NCI-H1105 treated with DMSO at 0.1 percent for 48 hours (cell line): ENCODE measurements at regions not wholly inside any gene's neighbourhood (a gene's known extent, or its start where the extent isn't known, plus 50 kb on each side); places are given as distances from the start of the nearest gene placed in this dataset.

ENCODE experiments used
- DNase-seq: peaks from one replicate; lab custom pipeline; 2025; lab: John Stamatoyannopoulos, UW

DNA sequence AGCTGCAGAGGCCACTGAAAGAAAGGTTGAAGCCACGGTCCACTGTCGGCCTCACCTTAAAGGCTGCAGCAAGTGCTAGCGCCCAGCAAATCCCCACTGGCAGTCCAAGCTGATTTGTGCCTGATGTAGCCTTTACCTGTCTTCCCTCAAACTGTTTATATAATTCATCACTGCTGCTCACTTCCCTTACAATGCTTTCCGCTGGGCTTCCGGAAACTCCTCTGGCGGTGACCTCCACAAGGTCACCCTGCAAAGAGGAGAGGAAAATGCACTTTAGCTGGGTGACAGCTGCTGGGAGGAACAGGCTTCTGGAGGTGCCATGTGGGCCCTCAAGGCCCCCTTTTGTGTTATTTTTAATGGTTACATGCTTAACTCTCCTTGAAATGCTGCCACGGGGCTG lies 126.2 kb downstream of the CMPK2 start:
- DNase-seq = no peak

DNA sequence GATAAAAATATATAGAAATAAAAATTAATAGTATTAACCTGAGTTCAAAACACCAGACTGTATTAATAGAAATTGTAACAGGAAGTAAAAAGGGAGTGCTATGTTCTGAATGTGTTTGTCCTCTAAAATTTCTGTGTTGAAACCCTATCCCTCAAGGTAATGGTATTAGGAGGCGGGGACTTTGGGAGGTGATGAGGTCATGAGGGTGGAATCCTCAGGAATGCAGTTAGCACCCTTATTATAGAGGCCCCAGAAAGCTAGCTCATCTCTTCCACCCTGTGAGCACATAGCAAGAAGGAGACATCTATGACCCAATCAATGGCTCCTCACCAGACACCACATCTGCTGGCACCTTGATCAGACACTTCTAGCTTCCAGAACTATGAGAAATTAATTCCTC lies 124.5 kb downstream of the CMPK2 start:
- no peak for DNase-seq

DNA sequence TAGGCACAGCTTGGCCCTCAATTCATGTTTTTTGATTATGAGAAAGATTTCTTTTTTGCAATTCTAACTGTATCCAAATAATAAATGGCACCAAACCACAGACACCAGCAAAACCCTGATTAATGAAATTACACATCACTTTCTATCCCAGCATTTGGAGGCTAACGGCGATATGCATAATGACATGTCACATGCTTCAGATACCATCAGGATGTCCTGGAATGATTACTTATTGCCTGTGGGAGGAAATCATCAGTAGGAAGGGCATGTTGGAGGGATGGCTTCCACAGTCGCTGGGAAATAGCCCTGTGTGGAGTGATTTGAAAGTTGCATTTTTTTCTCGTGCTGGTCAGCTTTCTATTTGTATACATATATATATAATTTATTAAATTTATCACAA lies 121.7 kb downstream of the CMPK2 start:
- no peak for DNase-seq

DNA sequence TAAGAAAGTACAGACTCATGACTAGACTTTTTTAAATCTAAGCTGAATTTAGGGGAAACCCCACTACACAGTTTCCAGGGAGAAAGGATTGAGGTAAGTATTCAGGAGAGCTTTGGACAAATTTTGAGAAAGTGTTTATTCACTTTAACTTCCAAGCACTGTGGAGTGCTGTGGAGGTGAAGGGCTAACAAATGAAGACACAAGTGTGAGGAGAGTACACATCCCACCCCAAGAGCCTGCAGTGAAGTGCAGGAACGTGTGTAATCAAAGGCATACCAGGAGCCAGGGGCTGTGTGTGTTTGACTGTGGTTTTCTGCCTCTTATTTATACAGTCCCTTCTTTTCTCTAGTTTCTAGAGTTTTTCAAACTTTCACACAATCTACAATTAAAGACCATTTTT lies 118.3 kb downstream of the CMPK2 start:
- no peak for DNase-seq

DNA sequence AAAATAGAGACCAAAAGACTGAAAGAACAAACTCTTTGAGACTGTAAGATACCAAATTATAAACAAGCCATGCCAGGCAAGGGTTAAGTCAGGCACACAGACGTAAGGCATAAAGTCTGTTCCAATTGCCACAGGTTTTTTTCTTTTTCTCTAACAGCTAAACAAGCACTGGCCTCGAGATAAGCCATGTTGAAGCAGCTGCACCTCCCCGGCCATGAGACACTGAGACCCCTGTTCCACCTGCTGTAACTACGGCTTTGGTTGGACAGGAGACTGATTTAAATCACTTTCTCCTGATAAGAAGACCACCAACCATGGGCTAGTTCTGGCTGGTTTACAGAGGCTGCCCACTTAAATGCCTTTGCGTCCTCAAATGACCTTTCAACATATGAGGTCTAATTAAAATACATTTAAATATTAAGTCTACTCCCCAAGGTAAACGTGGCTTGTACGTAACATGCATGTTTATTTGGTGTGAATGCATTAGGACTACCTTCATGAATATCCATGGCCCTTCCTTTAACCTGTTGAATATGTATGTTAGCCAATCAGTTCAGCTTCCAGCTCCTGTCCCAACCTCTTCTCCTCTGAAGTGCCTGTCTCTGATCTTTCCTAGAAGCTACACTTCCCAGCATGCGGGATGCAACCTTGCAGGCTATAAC lies 117.2 kb downstream of the CMPK2 start:
- no peak for DNase-seq

DNA sequence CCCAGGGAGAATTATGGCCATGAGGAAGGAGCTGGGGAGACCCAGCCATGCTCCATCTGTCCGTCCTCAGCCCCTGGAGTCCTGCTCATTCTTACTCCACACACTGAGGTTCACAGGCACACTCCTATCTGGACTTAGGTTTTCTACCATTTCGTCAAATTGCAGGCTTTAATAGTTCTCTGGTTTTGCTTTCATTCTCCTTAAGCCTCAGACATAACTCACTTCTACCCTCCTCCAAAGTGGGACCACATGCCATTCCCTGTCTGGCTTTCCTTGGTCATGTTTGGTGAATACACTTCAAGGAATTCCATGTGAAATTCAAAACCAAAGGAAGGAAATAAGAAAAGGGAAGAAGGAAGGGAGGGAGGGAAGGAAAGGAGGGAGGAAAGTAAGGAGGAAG lies 115.7 kb downstream of the CMPK2 start:
- no peak for DNase-seq

DNA sequence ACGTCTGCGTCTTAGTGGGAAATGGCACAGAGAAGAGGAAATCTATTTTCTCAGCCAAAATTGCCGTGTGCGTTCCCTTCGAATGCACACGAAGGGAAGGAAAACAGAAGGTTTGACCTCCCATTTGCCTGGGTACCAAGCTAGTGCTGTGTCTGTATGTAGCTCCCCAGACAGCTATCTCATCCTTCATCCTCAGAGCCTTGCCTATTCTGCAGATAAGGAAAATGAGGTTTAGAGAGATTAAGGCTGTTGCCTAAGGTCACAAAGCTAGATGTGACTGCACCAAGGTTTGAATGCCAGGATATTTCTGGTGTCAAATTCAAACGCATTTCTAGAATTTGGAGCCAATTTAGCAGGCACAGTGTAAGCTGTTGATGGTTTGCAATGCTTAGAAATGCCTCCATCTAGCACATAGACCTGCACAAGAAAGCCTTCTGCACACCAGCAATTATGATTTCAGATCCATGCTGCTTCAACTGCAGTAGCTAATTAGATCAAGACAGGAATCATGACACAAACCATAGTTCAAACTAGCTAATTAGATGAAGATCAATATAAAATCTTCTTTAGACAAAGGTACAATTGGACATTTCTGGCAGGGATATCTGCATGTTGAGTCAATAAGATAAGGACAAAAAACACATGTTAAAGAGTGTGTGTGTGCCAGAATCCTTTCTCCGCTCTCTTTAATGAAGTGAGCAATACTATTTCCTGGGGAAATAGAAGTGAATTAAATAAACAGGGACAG lies 115.1 kb downstream of the CMPK2 start:
- no peak for DNase-seq

DNA sequence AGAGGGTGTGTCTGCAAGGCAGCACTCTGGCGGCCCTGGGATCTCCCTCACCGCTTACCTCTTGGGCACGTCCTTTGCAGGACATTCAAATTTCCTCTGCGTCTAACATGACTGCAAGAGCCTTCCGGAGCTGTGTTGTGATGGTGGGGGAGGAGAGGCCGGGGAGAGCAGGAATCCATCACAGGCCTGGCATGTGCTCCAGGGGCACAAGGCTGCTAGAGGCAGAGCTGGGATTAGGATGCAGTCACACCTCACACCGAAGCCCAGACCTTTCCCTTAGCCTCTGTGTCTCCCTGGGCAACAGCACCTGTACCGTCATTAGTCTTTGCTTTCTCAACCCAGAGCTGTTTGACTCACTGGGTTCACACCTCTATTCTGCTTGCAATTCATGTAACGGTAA lies 111.3 kb downstream of the CMPK2 start:
- DNase-seq = no peak

DNA sequence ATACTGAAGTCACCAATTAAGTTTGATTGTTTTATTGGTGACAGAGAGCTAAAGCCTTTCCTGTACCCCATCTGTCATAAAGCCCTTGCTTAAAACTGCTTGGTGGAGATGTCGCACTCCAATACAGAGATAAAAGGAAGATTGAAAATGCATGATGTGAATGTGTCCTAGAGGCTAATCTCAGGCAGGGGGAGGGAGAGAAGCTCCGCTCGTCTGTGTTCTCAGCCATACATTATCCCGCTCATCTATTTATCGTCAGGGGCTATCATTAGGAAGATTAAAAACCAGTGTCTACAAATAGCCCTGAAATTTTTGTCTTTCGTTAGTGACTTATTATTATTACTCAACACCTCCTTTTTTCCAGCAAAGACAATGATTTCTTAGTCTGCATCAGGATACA lies 110.3 kb downstream of the CMPK2 start:
- DNase-seq = no peak

DNA sequence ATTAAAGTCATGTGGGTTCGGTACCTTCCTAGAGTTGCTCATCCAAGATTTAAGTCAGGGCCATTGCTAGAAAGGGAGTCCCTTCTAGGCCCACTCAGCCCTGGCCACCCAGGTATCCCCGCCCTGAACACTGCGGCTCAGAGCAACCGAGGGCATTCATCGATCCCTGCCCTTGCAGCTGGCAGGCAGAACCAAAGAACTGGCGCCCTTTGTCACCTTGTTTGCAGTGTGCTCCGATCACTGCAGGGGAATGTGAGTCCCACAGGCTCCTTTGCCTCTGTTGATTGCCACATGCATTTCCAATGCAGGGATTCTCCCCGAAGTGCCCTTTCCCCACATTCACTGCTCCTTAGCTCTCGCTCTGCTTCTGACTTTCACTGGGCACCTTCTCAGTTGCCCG lies 108.5 kb downstream of the CMPK2 start:
- DNase-seq = no peak

DNA sequence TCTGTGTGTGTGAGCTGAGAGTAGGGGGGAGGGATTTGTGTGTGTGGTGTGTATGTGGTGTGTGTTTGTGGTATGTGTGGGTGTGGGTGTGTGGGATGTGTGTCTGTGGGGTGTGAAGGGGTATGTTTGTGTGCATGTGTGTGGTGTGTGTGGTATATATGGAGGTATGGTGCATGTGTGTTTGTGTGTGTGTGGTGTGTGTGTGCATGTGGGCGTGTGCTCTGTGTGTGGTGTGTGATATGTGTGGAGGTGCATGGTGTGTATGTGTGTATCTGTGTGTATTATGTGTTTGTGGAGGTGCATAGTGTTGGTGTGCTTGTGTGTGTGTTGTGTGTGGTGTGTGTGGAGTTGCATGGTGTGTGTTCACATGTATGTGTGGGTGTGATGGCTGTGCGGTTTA lies 106.0 kb downstream of the CMPK2 start:
- DNase-seq = no peak

DNA sequence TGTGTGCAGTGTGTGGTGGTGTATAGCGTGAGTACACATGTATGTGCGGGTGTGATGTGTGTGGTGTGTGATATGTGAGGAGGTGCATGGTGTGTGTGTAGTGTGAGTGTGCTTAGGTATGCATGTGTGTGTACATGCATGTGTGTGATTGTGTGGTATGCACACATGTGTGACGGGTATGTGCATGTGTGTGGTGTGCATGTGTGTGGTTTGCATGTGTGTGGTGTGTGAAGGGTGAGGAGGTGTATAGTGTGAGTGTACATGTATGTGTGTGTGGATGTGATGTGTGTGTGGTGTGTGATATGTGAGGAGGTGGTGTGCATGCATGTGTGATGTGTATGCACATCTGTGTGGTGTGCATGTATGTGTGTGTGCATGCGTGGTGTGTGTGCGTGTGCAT lies 105.6 kb downstream of the CMPK2 start:
- no peak for DNase-seq

DNA sequence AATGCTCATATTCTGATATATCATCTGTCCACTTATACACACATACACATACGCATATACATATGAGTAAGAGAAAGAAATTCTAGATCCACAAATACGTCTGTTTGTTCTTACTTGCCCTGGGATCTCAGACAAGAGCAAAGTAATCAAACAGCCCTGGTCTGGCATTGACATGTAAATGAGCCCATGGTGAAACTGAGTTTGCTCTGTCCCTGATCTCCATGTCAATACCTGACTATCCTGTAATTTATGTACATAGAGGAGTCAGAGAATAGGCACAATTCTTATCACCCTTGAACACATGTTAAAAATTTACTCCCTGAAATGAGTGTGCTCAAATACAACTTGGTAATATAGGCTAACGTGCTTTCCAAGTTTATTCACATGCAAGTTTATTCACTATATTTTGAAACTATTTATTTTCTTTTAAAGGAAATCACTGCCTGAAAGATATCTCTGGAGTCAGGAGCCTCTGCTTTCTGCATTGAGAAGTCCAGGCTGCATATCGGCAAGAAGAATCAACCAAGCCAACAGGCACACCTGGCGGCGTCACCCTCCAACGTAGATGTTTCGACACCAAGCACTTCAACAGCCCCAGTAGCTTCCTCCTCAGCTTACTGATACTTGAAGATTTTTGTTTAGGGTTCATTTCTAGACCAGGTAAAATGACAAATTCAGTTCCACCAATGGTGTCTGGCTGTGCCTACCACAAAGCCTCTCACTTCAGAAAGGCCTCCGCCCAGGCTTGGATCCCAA lies 100.6 kb downstream of the CMPK2 start:
- DNase-seq = no peak

DNA sequence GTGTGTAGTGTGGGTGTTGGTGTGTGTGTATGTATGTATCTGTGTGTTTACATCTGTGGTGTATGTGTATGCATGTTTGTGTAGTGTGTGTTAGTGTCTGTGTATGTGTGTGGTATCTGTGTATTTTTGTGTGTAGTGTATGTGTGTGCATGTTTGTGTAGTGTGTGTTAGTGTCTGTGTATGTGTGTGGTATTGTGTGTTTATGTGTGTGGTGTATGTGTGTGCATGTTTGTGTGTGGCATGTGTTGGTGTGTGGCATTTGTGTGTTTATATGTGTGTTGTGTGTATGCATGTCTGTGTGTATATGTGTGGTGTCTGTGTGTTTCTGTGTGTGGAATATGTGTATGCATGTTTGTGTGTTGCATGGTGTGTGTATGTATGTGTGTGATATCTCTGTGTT lies 96.4 kb downstream of the CMPK2 start:
- no peak for DNase-seq

DNA sequence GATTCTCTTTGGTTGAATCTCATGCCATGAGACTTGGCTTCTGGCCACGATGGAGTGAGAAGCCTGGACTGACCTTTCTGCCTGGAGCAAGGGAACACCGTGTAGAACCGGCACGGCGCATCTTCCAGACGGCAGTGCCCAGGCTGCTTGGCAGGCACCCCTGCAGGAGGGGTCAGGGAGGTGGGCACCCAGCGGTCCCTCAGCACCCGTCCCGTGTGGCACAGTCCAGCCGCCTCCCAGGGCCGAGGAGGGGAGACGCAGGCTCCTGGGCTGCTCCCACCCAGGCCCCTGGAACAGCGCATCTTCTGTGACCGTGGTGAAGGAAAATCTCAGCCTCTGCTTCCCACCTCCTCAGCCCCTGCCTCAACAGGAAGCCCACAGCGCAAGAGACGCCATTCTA lies 95.7 kb downstream of the CMPK2 start:
- no peak for DNase-seq

DNA sequence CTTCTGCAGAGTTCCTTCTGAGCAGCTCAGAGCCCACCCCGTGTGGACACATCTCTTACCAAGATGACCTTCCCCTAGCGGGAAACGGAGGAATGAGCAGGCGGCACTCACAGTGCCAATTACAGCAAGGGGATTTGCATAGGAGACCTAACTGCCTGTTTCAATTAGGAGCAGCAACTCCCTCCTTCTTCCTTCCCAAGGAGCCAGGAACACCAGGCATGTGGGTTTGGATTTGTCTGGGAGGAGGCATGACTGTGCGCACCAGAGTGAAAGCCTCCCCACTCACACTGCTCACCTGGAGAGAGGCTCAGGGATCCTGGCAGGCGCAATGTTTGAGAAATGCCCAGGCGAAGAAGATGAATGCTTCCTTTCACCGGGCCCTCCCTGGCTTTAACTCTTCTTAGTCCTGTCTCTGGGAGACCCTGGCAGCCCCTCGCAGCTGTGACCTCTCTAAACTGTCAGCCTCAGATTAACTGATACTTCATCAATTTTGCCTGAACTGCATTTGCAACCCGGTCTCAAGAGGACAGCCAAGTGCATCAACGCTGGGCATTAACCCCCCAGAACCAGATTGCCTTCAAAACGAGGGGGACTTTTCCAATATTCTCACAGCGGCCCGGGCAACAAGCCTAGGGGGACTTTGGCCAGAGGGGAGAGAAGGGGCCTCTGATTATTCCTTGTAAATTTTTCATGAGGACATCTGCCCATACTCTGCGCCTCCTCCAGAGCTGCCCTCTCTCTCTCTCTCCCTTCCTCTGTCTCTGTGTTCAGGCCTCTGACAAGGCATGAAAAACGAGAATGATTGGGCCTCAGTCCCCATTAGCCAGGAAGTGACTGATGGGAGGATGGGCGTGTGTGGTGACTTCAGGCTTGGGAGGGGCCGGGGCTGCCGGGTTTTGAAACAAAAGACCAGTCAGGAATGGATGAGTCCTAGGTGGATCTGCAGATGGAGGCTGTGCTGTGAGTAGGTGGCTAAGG lies 93.8 kb downstream of the CMPK2 start:
- no peak for DNase-seq

DNA sequence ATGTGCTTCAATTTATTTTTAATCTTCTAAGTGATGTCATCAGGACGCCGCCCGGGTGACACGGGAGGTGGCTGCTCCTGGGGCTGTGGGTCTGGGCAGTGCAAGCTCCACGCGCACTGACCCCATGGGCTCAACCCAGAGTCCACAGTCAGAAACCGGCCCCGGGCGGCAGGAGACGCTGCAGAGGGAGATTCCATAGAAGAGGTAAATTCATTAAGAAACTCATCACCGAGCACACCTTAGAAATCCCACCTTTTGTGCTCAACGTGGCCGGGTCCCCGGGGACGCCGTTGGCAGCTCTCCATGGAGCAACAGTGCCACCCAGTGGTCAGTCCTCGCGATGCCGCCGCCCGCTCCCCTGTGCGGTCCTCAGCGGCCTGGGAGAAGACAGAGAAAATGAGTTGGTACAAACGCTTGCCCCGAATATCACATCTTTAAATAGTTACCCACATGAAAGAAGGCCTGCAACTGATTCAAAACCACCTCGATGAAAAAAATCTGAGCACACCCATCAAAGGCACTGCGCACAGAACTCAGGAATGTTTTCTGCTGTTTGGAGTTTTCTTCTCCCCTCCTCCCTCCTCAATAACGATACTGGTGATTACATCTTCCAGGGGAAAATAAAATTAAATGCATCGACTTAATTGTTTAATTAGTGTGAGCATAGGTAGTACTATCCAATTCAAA lies 92.6 kb downstream of the CMPK2 start:
- peak; percentile 58 for DNase-seq

DNA sequence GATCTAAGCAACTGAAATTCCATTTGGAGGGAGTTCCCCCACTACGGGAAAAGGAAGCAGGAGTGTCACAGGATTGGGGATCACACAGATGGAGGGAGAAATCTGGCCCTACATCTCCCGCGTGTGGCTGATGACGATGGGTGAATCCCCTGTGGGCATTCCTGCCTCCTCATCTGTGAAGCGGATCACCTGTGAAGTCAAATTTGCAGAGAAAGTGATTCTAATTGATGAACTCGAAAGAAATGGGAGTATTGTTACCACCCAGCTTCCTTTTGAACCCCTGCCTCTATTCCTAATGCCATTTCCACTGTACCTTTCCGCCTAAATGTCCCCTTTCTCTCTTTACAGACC lies 92.0 kb downstream of the CMPK2 start:
- DNase-seq = no peak

DNA sequence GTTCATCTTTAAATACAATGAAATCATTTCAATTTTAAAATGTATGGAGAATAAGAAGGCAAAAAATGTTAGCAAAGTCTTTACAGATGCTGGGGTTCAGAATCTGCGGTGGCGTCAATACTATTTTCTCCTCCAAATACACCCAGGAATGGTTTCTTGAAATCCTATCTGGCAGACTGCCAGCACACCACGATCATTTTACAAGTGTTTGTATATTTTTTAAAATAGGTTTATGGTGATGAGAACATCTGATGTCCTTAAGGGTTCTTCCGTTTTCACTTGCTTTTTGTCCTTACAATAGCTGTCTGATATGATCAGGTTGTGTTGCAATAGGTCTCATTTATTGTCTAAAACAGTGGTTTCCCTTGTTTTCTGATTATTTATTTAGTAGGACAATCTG lies 89.6 kb downstream of the CMPK2 start:
- DNase-seq = no peak

DNA sequence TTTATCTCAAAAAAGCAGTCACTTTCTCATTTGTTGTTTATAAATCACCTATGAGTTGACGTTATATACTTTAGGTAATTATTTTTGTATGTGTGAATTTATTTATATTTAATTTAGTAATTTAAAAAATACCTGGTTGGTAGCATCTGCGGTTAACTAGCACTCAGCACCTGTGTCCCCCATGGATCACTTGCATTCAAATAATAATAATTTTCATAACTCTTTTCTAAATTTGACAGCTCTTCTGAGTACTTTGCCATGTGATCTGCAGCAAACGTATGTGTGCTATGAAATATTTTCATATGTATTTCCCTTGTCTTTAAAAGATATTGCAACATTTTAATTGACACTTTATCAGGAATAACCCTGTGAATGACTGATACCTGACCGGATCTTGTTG lies 88.1 kb downstream of the CMPK2 start:
- no peak for DNase-seq

DNA sequence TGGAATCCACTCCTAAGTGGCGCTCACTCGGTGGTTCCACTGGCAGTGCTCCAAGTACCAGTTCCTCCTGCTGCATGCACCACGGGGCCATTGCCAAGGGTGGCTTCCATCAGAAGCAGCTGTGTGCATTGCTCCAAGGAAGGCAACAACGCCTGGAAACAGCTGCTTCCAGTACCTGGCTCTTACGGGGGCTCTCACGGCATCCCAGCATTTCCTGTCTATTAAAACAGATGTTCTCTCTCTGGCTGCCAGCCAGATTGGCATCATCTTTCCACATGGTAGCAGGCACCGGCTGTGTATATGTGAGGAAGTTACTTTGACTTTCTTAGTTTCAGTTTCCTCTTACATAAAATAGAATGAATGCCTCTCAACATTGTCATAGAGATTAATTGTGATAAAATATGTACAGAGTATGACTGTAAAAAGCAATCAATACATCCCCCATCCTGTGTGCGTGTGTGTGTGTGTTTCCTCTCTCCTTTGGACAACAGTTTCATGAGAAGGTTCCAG lies 84.9 kb downstream of the CMPK2 start:
- DNase-seq = peak; percentile 86
